ENCODE measurements at regions not wholly inside any gene's neighbourhood (a gene's known extent, or its start where the extent isn't known, plus 50 kb on each side); places are given as distances from the start of the nearest gene placed in this dataset.
"Not testable (repeated sequence)": the region's sequence is repeated elsewhere in the genome, so short reads cannot be mapped to it uniquely, and the experiment has no call there.

DNA sequence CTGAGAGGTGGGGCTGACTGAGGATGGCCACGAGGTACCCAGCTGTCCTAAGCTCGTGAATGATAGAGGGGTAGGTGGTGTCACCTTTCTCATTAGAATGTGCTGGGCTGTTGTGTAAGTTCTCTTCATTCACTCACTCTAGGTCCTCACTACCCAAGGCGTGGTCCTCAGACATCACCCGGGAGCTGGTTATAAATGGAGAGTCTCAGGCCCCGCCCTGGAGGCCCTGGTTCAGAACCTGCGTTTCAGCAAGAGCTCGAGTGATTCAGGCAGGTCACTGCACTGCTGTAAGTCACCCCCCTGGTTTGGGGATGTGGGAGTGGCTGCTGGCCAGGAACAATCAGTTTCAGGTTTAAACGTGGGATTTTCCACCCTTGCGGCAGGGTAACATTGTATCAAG is 139.8 kb downstream of the FOXL1 start:
- DNase-seq = no peak

DNA sequence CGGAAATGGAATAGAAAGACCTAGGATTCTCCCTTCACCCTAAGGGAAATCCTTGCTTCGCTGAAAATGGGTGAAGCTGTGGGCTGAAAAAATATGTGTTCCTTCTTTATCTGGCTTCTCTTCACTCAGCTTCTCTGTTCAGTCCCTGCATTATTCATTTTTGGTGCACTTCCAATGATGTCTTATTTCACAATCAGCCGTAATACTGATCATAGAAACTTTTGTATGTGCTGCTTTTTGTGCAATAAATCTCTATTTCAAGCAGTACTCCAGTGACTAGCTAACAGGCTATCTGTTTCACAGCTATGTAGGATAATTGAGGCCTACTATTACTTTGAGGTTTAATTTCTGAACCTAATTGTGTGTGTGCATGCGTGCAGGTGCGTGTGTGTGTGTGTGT is 144.6 kb downstream of the FOXL1 start:
- no peak for DNase-seq

DNA sequence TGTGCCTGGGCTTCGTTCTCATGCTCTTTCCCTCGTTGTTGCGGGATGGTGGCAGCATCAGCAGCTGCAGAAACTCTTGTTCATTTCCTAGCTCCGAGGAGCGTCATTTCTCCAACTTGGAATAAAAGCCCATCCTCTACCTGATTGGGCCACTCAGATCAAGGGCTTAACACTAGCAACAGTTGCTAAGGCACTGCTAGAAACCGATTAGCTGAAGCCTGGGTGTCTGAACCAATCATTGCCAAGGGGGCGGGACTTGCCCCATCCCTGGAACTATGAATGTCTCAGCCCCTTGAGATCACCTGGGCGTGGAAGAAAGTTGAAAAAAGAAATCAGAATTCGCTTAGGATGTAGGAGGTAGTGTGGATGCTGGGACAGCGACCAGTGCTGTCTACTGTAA is 145.3 kb downstream of the FOXL1 start:
- no peak for DNase-seq

DNA sequence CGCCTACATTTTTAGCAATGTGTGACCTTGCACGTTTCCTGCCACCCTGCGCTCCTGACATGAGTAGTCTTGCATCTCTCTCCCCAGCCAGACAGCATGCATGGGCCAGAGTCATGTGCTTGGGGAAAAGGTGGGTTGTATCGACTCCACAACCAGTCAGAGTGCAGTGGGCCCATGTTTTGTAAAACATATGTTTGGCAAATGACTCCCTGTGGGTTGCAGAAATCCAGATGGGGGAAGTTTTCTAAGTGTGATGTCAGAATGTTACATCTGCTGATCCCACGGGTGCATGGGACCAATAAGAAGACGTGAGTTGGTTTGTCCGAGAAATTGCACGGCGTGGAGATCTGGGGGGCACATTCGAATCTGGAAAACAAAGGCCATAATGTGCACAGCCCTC is 147.1 kb downstream of the FOXL1 start:
- no peak for DNase-seq

DNA sequence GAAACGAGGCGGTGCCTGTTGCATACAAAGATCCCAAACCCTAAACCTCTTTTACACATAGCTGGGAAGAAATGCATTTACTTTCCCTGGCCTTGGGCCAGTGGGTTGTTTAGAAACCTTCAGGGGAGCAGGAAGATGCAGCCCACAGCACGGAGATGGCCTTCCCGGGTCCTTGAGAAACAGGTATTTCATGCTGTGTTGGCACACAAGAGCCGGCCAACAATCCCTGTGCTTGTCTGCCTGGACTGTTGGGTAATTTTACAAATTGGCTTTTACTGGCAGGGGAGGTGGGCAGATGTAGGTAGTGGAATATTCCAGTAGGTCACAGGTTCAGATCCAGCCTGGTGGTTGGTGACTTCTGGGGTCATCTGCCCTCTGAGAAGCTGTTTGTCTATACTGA is 148.0 kb downstream of the FOXL1 start:
- DNase-seq = no peak

DNA sequence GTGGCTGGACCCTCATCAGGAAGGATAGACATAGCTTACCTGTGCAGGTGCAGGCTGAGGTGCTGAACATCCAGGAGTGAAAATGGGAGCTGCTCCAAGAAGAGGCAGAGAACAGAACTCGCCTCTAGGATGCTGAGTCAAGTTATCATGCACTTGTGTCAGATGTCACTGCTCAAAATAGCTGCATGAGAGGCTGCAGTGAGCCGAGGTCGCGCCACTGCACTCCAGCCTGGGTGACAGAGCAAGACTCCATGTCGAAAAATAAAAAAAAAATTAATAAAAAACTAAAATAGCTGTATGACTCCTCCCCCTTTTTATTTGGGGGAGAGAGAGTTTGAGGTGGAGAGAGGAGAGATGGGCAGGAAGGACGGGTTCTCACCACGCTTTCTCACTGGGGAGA is 148.8 kb downstream of the FOXL1 start:
- no peak for DNase-seq

DNA sequence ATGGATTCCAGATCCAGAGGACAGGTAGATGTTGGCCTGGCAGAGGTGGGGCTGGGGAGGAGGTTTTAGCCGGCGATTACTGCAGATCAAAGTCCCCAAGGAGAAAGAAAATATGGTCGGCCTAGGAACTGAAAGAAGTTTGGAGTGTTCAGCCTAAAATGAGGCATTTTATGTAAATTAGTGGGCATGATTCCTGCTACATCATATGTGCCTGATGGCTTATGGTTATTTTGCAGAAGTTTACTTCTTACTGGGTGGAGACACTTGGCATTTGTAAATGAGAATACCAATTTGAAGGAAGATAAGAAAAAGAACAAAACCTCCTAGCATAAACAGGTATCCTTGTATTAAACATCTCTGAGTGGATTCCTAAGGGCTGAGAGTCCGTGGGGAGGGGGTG is 149.3 kb downstream of the FOXL1 start:
- DNase-seq = no peak

DNA sequence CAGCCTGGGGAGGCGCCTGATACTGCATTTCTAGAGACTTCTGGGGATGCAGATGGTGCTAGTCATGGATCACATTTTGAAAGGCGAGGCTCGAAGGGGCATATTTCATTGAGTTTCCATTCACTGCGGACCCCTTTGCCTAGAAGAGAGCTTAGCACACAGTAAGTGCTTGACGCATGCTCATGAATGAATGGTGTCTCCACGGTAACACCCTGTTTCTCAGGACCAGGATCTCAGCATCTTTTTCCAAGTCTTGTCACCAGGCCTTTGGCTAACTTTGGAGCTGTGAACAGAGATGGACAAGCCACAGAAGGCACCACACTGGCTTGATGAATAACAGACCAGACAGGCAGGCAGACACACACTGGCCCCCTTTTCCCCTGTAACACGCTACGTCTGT is 151.3 kb downstream of the FOXL1 start:
- DNase-seq = no peak

DNA sequence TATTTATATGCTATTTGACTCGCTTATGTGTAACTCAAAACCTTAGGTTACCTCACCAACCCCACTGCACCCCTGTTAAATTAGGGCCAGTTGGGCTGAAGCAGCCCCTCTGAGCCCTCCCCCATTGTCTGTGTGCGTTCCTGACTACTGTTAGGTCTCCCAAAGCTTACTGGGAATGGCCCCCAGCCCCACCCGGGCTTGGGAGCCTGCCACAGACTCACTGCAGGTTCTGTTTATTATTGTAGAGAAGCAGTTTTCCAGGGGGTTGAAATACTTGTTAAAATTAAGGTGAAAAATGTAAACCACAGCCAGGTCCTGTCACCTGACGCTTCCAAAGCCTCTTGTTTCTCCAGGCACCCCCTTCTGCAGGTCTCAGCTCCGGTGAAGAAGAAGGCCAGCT is 151.7 kb downstream of the FOXL1 start:
- no peak for DNase-seq

DNA sequence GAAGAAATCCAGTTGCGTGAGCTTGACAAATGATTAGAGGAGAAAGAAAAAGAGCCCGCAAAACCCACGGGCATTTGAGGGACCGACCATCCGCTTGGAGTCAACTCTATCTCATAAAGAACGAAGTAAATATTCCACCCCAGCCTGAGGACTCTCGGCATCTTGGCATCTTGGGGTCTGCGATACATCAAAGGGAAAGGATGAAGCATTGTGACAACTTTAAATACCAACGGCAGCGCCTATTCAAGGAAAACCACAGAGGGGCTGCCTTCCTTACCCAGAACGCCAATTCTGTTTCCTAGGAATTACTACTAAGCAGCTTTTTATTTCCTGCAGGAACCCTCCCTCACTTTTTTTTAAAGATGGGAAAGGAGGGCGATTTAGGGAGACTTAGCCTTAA is 152.2 kb downstream of the FOXL1 start:
- no peak for DNase-seq

DNA sequence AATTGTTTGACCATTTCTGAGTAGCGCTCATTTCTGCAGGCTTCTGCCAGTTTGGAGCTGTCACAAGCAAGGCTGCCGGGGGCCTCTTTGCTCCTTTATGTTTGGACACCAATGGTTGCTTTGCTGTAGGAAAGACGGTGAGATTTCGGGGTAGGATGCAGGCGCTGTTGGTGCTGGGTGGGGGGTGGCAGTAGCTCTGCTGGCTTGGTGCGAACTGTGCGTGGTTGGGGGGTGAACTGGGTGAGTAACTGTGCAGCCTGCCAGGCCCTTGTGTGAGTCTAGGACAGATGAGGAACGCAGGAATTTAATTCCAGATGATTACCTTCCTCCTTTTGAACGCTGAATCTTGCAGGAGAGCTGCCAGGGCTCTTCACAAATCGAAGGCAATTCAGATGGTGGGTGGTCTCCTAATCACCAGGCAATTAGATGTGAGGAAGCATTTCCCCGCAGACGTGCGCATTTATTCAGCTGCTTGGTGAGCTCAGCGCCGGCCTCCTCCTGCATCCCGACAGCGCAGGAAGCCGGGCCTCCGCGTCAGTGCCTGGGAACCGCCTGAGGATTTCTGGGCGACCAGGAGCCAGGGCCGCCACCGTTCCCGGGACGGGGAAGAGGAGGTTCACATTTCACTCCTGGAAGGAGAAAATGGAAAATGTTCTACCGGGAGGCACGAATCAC is 154.4 kb downstream of the FOXL1 start:
- peak; percentile 27 for DNase-seq

DNA sequence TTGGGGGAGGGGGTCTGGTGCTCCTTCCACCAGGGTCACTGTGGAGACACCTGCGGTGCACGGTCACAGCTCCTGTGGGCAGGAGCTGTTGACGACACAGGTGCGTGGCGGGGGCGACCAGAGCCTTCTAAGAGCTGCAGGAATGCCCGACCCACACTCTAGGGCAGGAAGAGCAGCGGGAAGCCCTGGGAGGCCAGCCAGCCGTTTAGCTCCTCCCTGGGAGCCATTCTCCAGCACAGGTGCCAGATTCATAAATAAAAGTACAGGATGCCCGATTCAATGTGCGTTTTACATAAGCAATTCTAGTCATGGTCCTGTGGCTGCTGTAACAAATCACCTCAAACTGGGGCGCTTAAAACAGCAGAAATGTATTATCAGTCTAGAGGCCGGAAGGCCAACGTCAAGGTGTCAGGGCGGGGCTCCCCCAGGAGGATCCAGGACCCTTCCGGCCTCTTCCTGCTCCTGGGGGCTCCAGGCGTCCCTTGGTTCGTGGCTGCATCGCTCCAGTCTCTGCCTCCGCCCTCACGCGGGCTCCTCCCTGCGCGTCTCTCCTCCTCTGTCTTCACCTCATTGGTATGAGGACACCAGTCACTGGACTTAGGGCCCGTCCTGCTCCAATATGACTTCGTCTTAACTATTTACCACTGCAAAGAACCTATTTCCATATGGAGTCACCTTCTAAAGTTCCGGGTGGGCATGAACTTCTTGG is 155.4 kb downstream of the FOXL1 start:
- DNase-seq = no peak

DNA sequence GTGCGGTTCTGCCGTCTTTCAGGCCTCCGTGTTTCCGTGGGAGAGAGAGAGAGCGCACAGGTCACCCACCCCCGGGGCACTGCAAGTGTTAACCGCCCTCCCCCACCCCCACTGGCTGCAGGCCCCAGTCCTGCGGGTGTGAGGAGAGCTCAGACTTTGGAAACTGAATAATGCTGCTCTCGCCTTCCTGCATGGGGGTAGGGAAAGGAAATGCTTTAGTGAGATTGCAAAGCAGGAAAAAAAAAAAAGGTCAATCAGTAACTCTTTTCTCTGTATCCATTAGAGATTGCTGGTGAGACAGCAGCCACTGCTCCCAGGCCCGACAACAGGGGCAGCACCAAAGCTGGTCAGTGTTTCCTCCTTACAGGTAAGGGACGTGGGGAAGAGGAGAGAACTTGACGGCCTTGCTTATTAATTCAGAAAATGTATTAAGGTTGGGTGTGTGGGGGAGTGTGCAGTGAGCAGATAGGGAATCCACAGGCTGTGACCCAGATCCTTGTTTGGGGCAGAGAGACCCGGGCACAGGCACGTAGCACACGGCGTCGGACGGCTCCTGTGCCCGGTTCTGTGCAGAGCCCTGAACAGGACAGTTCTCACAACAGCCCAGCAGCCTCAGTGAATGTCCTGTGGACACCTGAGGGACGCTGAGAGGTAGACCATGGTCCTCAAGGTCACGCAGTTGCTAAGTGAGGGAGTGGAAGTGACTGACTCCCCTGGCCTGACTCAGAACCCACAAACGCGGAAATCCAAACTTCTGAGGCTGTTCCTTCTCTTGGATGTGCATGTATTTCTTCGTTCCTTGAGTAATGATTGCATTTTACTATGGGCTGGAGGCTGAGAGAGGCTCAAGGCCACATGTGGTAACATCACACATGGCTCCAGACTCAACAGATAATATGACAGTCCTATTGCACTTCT is 156.5 kb downstream of the FOXL1 start:
- DNase-seq = no peak

DNA sequence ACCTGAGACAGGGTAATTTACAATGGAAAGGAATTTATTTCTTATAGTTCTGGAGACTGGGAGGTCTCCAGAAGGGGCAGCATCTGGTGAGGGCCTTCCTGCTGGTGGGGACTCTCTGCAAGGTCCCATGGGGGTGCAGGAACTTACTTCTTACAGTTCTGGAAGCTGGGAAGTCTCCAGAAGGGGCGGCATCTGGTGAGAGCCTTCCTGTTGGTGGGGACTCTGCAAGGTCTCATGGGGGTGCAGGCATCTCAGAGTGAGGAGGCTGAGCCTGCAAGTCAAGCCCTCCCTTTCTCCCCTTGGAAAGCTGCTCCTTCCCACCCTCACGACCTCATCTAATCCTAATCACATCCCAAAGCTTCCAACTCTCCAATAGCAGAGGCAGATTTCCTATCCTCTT is 157.4 kb downstream of the FOXL1 start:
- DNase-seq = no peak

DNA sequence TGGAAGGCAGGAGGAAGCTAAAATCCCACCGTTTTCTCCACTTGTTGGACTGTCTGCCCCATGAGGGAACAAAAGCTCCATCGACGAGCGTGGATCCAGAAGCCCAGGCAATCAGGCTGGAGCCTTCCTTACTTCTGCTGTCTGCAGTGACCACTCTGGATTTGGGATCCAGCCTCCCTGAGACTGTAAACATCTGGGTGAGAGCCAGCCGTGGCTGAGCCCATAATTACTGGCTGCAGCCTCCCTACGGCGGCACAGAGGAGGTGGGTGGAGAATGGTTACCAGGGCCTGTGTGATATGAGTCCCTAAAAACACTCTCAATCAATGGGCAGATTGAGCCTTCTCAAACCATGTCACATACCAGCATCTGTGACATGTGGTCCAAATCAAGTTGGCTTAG is 158.2 kb downstream of the FOXL1 start:
- no peak for DNase-seq

DNA sequence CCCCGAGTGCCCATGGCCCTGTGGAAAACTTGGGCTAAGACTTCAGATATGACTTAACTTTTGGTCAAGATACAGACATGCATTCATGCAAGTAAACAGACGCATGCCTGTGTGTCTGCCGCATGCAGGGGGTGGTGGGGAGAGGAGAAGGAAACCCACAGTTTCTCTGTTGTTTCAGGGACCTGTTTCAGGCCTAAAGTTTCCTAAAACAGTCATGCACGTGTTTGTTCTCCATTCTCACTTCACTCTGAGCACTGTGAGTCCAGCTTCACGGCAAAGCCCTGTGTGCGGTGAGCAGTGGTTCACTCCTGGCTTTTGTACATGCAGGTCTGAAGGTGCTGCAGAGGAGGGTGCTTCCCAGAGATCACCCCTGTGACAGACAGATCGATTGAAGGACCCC is 158.7 kb downstream of the FOXL1 start:
- no peak for DNase-seq

DNA sequence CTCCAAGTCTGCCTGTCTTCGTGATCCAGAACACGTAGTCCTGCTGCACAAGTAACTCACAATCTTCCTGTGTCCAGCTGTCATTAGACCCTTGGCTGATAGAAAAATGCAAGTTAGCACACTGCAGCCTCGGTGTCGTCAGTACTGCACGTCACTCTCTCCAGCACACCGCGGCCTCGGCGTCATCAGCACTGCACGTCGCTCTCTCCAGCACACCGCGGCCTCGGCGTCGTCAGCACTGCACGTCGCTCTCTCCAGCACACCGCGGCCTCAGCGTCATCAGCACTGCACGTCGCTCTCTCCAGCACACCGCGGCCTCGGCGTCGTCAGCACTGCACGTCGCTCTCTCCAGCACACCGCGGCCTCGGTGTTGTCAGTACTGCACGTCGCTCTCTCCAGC is 160.0 kb downstream of the FOXL1 start:
- DNase-seq = not testable (repeated sequence)

DNA sequence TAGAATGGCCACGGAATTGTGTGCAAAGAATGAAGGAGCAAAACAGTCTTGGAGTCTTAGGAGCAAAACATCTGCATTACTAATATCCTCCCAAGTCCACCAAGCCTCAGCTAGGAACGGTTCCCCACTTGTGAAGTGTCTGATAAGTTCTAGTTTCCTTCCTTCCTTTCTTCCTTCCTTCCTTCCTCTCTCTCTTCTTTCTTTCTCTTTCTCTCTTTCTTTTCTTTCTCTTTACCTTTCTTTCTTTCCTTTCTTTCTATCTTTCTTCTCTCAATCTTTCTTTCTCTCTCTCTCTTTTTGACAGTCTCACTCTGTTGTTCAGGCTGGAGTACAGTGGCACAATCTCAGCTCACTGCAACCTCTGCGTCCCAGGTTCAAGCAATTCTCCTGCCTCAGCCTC is 160.8 kb downstream of the FOXL1 start:
- no peak for DNase-seq

DNA sequence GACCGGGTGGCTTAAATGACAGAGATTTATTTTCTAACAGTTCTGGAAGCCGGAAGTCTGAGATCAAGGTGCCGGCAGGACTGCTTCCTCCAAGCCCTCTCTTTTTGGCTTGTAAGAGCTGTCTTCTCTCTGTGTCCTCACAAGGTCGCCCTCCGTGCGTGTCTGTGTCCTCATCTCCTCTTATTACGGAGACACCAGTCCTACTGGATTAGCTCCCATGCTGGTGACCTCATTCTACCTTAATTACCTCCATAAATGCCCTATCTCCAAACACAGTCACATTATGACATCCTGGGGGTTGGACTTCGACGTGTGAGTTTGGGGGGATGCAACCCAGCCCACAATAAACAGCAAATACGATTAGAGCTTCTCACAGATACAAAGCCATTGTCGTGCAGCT is 161.5 kb downstream of the FOXL1 start:
- no peak for DNase-seq

DNA sequence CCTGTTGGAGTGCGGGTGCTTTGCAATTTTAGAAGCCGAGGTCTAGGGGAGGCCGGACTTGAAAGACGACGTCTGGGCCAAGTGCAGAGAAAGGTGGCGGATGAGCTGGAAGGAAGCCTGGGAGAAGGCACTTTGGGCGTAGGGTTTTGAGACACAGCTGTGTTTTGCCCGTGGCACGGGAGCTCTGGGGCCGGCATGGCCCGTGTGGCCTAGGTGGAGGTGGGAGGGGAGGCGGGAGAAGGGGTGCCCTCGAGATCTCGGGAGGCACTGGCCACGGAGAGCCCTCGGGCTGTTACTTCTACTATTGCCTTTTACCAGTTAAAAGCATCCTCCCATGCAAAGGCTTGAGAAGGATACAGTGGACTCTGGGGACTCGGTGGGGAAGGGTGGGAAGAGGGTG is 161.9 kb downstream of the FOXL1 start:
- DNase-seq = no peak

DNA sequence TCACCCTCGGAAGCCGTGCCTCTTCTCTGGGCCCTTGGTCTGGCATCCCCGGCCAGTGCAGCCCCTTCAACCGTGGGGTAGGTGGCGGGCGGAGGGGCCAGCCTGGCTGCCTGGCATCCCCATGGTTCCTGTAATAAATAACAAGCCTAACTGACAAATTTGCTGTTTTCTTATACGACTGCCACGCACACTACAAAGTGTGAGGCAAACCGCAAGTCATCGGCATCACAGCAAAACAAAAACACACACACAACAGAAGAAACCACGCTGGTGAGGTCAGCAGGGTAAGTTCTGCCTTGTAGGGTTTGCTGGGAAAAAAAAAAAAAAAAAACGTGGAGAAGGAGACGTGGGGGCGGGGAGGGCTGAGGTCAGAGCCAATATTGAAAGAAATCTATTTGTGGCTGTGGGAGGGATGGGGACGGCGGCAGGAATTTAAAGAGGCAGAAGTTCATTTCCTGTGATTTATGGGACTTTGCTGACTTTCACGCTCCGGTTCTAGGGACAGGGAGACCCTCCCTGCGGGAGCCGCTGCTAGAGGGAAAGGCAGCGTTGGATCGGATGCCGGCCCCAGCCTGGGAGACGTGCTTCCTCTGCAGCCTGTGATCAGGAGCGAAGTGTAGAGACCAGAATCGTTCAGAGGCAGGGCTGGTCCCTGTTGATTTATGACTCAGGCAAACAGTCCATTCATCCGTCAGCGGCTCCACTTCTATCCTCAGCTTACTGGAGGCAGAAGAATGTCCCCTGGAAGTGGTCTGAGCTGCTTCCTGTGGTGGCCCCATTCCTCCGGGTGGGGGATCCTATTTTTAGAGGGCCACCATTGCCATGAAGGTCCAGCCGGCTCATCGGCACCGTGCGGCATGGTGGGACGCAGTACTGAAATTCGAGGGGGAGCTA is 162.8 kb downstream of the FOXL1 start:
- DNase-seq = peak; percentile 86

DNA sequence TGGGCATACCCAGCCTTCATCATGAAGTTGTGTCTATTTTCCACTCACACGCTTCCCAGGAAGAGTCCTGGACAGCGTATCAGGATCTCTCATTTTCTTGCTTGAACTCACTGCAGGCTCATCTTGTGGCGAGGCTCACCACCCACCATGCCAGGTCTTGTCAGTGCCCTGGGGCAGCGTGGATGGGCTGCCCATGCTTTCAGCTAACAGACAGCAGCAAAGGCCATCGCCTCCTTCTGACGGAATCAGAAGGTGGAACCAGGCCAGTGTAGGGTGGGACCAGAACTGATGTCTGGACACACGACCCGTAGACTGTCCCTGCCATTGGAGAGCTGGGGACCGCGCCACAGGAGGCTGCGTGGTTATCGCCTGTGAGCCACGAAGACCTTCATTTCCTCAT is 169.4 kb downstream of the FOXL1 start:
- DNase-seq = no peak

DNA sequence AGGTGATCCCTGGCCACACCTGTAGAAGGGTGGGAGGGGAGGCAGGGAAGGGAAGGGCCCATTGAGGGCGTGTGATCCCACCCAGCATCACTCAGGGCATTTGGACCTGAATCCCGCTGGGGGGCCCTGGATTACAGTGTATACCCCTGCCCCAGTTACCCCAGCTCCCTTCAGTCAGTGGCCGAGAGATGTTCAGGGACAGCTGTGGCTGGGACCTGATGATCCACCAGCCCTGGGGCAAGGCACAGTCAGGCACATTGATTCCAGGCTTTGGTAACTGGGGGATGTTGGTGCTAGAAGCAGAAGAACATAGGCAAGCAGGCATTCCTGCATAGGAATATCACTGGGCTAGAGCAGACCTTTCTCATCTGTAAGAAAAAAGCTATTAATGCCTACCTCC is 170.3 kb downstream of the FOXL1 start:
- DNase-seq = no peak

Data from EL (cell line).